Suprapubic skin (tissue), 4 donors: ENCODE measurements at regions not wholly inside any gene's neighbourhood (a gene's known extent, or its start where the extent isn't known, plus 50 kb on each side); places are given as distances from the start of the nearest gene placed in this dataset.
"Not testable (repeated sequence)": the region's sequence is repeated elsewhere in the genome, so short reads cannot be mapped to it uniquely, and the experiment has no call there.

Experiments used
- CTCF ChIP-seq, 2 donors: fragments of 200-600 bp in 1 of 2; fragments of 450-650 bp in 1 of 2; sonication (generic) in 1 of 2; IDR thresholded peaks; one replicate each; pipeline ENCODE4 v1.5.1; 2016 to 2019; ENCODE audit warnings: antibody characterized with exemption in 2 of 2, mild to moderate bottlenecking in 1 of 2, moderate library complexity in 1 of 2
- EP300 ChIP-seq: sonication (generic); formaldehyde crosslinking; IDR thresholded peaks from one replicate; pipeline ENCODE4 v1.6.1; 2017; ENCODE audit warnings: antibody characterized with exemption
- POLR2A ChIP-seq, 2 donors: fragments of 450-650 bp; IDR thresholded peaks; one replicate each; pipeline ENCODE4 v1.6.1; 2017; ENCODE audit warnings: antibody characterized with exemption in 2 of 2, mild to moderate bottlenecking in 2 of 2, moderate library complexity in 2 of 2
- POLR2AphosphoS5 ChIP-seq, 3 donors: sonication (generic); formaldehyde crosslinking; IDR thresholded peaks; one replicate each; pipeline ENCODE4 v1.6.1; 2017; ENCODE audit warnings: antibody characterized with exemption in 3 of 3

- TF ChIP-seq CTCF (IDR thresholded peaks at IDR 0.05); POLR2A (IDR thresholded peaks at IDR 0.05); POLR2AphosphoS5 (IDR thresholded peaks at IDR 0.05); EP300: not testable (repeated sequence)
Observed at GRCh38 chr3:145027186-145027585, 1055.6 kb downstream of the DIPK2A start.
